Heart left ventricle (tissue), 13 donors: ENCODE measurements at regions not wholly inside any gene's neighbourhood (a gene's known extent, or its start where the extent isn't known, plus 50 kb on each side); places are given as distances from the start of the nearest gene placed in this dataset.

Experiments
- CTCF ChIP-seq, 12 donors: fragments of 200-600 bp; sonication (generic) in 4 of 12; IDR thresholded peaks; one replicate each; pipeline versions ENCODE4 v1.5.0 to v1.8.0; 2018 to 2022; ENCODE audit warnings: antibody characterized with exemption in 12 of 12, mild to moderate bottlenecking in 5 of 12
- POLR2A ChIP-seq, 2 donors: fragments of 450-650 bp; IDR thresholded peaks; one replicate each; pipeline ENCODE4 v1.6.1; 2017; ENCODE audit warnings: antibody characterized with exemption in 2 of 2, mild to moderate bottlenecking in 2 of 2, moderate library complexity in 2 of 2
- donor health status: ischemic (EF 13 %, LVEDD 7.1; RV severe dilation, severe dysfunction).
- donor health status: DM: no; HTN: yes; CAD: no.
- donor health status: DM: no; HTN: no; CAD: no.
- donor health status: ischemic (EF 25% LVEDD 6.9; RV normal size, moderate dysfunction).
- donor health status: ischemic (EF 25% LVEDD 5.7; RV mildly dilated, moderate dysfunction).
- donor health status: ischemic (EF 35%, LVEDD 5.7; RV mildly dilated, moderate dysfunction).
- donor health status: nonischemic (EF 11% LVEDD 7.7; RV severe dilation, severe dysfunction).
- donor health status: DM: yes; HTN: yes; CAD: no.
- donor health status: PGD.
- donor health status: ischemic (EF 29% LVEDD 5.4; RV normal size, mild dysfunction).
- donor health status: nonischemic (EF 23%, LVEDD 6.1; RV moderate dilation, normal function).

- TF ChIP-seq CTCF (IDR thresholded peaks at IDR 0.05) (no peak), POLR2A (IDR thresholded peaks at IDR 0.05) (no peak)
These were observed 192.8 kb downstream of the LACC1 start for GRCh38 chr13:44072536-44072935.
